ENCODE measurements at regions not wholly inside any gene's neighbourhood (a gene's known extent, or its start where the extent isn't known, plus 50 kb on each side); places are given as distances from the start of the nearest gene placed in this dataset.

DNA sequence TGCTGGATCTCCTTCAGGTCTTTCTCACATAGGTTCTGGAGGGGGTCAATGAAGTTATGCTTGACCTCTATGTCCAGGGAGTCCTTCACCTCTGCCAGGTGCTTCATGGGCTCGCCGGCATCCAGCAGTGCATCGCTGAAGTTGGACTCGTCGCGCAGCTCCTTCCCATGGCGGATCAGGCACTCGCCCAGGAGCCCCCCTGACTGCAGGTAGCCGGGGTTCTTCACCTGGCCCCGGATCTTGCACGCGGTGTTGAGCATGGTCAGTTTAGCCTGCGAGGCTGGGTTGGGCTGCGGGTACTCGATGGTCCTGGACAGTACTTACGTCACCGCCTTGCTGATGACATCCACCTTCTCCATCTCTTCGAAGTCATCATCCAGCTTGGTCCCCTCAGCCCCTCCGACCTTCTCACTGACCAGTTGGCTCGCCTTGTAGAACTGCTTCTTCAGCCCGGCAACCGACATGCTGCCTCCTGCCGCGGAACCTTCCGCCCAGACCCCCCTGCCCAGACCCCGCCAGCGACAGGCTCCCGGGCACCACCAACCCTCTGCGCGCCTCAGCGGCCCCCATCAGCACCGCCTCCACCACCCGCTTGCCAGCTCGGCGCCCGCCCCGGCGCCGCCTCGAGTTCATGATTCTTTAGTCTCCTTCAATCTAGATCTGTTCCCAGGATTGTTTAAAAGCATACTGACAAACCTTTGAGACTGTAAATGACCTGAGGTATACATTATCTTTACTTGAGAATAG lies 99.8 kb downstream of the KPNA2 start:
- peaks cover 0 to 4% (median 0%) of the 10 kb centered on the region in 4 donors for H3K36me3 ChIP-seq
- DNase-seq (no peak), ATAC-seq (peak in 1 of 4 donors; percentile 20)
- no peaks in the 10 kb centered on the region for H3K27me3 ChIP-seq
- intact Hi-C loops (cut with DNase I), result no loop called here
- TF ChIP-seq POLR2A (IDR thresholded peaks at IDR 0.05), result no peak
- no peak overlapping the region for H3K4me3 ChIP-seq
- H3K9me3 ChIP-seq, result no peaks in the 10 kb centered on the region
- WGBS (ENCODE audit: insufficient coverage, low coverage, low lambda C conversion rate, missing lambda C conversion rate), result 95% methylated on average over 12 of the region's 40 CpGs
- H3K27ac ChIP-seq, result no peak overlapping the region
- no peaks in the 10 kb centered on the region for H3K4me1 ChIP-seq

DNA sequence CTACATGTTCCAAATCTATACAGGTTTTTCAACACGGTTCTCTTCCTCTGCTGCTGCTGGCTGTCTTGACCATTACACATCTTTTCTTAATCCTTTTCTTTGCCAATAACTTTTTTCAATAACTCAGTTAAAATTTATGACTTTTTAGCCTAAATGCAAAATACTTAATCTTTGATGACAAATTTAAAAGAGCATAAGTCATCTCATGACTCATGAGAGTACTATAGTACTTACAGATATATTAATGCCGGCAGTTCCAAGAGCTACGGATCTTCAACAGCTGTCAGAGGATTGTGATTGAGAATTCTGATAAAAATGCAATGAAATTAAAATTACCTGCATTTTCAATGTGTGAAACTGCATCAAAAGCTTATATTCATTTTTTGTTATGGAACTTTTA lies 105.5 kb downstream of the KPNA2 start:
- intact Hi-C loops (cut with DNase I), result no loop called here
- H3K4me1 ChIP-seq, result no peaks in the 10 kb centered on the region
- no peak overlapping the region for H3K27ac ChIP-seq
- no peak for DNase-seq
- no peaks in the 10 kb centered on the region for H3K27me3 ChIP-seq
- no peak for ATAC-seq
- TF ChIP-seq POLR2A (IDR thresholded peaks at IDR 0.05) (no peak), CTCF (IDR thresholded peaks at IDR 0.05) (no peak)
- H3K4me3 ChIP-seq, result no peak overlapping the region
- H3K36me3 ChIP-seq, result no peaks in the 10 kb centered on the region
- H3K9me3 ChIP-seq, result no peaks in the 10 kb centered on the region
- 90% methylated on average over 3 of the region's 3 CpGs for WGBS (ENCODE audit: insufficient coverage, low coverage, low lambda C conversion rate, missing lambda C conversion rate)

- H3K4me1 ChIP-seq, result no peaks in the 10 kb centered on the region
- H3K9me3 ChIP-seq, result no peaks in the 10 kb centered on the region
- no peak overlapping the region for H3K27ac ChIP-seq
- no peak overlapping the region for H3K4me3 ChIP-seq
- no peaks in the 10 kb centered on the region for H3K27me3 ChIP-seq
- ATAC-seq (no peak), DNase-seq (no peak)
- H3K36me3 ChIP-seq, result no peaks in the 10 kb centered on the region
- WGBS (ENCODE audit: insufficient coverage, low coverage, low lambda C conversion rate, missing lambda C conversion rate), result 82% methylated on average over 1 of the region's 1 CpG
- TF ChIP-seq CTCF (IDR thresholded peaks at IDR 0.05), result no peak
- no peak for TF ChIP-seq POLR2A (IDR thresholded peaks at IDR 0.05)
- intact Hi-C loops (cut with DNase I), result no loop called here
These were observed 105.2 kb upstream of the AMZ2 start for GRCh38 chr17:68142595-68142994.

- ATAC-seq, result no peak
- 100% methylated on average over 1 of the region's 2 CpGs for WGBS (ENCODE audit: insufficient coverage, low coverage, low lambda C conversion rate, missing lambda C conversion rate)
- Histone ChIP-seq H3K4me3 (no peak overlapping the region), H3K27ac (no peak overlapping the region), H3K27me3 (no peaks in the 10 kb centered on the region), H3K9me3 (no peaks in the 10 kb centered on the region), H3K4me1 (no peaks in the 10 kb centered on the region), H3K36me3 (no peaks in the 10 kb centered on the region)
- intact Hi-C loops (cut with DNase I), result no loop called here
- no peak for DNase-seq
- TF ChIP-seq POLR2A (IDR thresholded peaks at IDR 0.05) (no peak), CTCF (IDR thresholded peaks at IDR 0.05) (no peak)
These were observed 104.4 kb upstream of the AMZ2 start for GRCh38 chr17:68143425-68143824.

DNA sequence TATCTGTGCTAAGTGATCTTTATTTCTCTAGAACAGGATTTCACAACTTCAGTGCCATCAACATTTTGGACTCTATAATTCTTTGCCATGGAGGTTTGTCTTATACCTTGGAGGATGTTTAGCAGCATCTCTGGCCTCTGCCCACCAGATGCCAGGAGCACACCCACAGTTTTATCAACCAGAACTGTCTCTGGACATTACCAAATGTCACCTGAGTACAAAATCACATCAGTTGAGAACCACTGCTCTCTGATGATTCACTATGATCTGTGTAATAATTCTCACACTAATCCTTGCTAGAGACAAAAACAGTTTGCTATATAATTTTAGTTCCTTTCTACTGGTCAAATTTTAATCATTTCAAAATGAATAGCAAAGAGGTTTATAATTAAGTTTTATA lies 102.8 kb upstream of the AMZ2 start:
- Histone ChIP-seq H3K27me3 (no peaks in the 10 kb centered on the region), H3K9me3 (no peaks in the 10 kb centered on the region), H3K36me3 (no peaks in the 10 kb centered on the region), H3K27ac (no peak overlapping the region), H3K4me3 (no peak overlapping the region), H3K4me1 (no peaks in the 10 kb centered on the region)
- no peak for TF ChIP-seq POLR2A (IDR thresholded peaks at IDR 0.05)
- no peak for ATAC-seq
- no peak for DNase-seq
- intact Hi-C loops (cut with DNase I), result no loop called here
